ENCODE measurements at regions not wholly inside any gene's neighbourhood (a gene's known extent, or its start where the extent isn't known, plus 50 kb on each side); places are given as distances from the start of the nearest gene placed in this dataset.

GRCh38 chr14:54278087-54278486 is 118.7 kb upstream of the CDKN3 start:
- Histone ChIP-seq H3K36me3 (ENCODE audit: insufficient read depth, low read length) (no peaks in the 10 kb centered on the region), H3K27me3 (ENCODE audit: insufficient read depth, low read length) (no peaks in the 10 kb centered on the region), H3K9me3 (ENCODE audit: control insufficient read depth in 1 of 2, low read length in 2 of 2) (no peaks in the 10 kb centered on the region), H3K4me3 (ENCODE audit: low read length in 2 of 2) (no peak overlapping the region), H3K27ac (ENCODE audit: low read depth, low read length) (no peak overlapping the region), H3K4me1 (ENCODE audit: insufficient read depth, low read length) (no peaks in the 10 kb centered on the region)
- intact Hi-C loops (cut with micrococcal nuclease), result no loop called here
- ChIA-PET CTCF (ENCODE audit: partially characterized antibody) (no interaction called here), POLR2A (ENCODE audit: partially characterized antibody) (no interaction called here)
- Mint-ChIP-seq H3K4me1 (peaks cover 0 to 2% (median 0%) of the 10 kb centered on the region in 4 donors), H3K36me3 (no peaks in the 10 kb centered on the region), H3K9me3 (peaks cover 0 to 2% (median 0%) of the 10 kb centered on the region in 8 donors), H3K4me3 (no peak overlapping the region), H3K27me3 (peaks cover 3 to 10% of the 10 kb centered on the region in 2 donors), H3K27ac (no peak overlapping the region)
- DNase-seq, result no peak

- intact Hi-C loops (cut with micrococcal nuclease), result no loop called here
- H3K4me1 ChIP-seq (ENCODE audit: insufficient read depth, low read length), result no peaks in the 10 kb centered on the region
- Mint-ChIP-seq H3K36me3 (no peaks in the 10 kb centered on the region), H3K4me3 (no peak overlapping the region), H3K4me1 (peaks cover 0 to 2% (median 0%) of the 10 kb centered on the region in 4 donors), H3K27ac (no peak overlapping the region), H3K9me3 (peaks cover 0 to 1% (median 0%) of the 10 kb centered on the region in 8 donors), H3K27me3 (peaks cover 7 to 14% of the 10 kb centered on the region in 2 donors)
- DNase-seq, result no peak
- ChIA-PET POLR2A (ENCODE audit: partially characterized antibody) (no interaction called here), CTCF (ENCODE audit: partially characterized antibody) (no interaction called here)
- H3K27me3 ChIP-seq (ENCODE audit: insufficient read depth, low read length), result no peaks in the 10 kb centered on the region
- H3K9me3 ChIP-seq (ENCODE audit: control insufficient read depth in 1 of 2, low read length in 2 of 2), result no peaks in the 10 kb centered on the region
- no peak overlapping the region for H3K4me3 ChIP-seq (ENCODE audit: low read length in 2 of 2)
- no peaks in the 10 kb centered on the region for H3K36me3 ChIP-seq (ENCODE audit: insufficient read depth, low read length)
- no peak overlapping the region for H3K27ac ChIP-seq (ENCODE audit: low read depth, low read length)
These were observed 118.0 kb upstream of the CDKN3 start for GRCh38 chr14:54278665-54279295.

- H3K36me3 Mint-ChIP-seq, result no peaks in the 10 kb centered on the region
- H3K27ac Mint-ChIP-seq, result no peak overlapping the region
- Histone ChIP-seq H3K36me3 (ENCODE audit: insufficient read depth, low read length) (no peaks in the 10 kb centered on the region), H3K4me1 (ENCODE audit: insufficient read depth, low read length) (no peaks in the 10 kb centered on the region), H3K4me3 (ENCODE audit: low read length in 2 of 2) (no peak overlapping the region), H3K9me3 (ENCODE audit: control insufficient read depth in 1 of 2, low read length in 2 of 2) (no peaks in the 10 kb centered on the region), H3K27me3 (ENCODE audit: insufficient read depth, low read length) (no peaks in the 10 kb centered on the region), H3K27ac (ENCODE audit: low read depth, low read length) (no peak overlapping the region)
- ChIA-PET POLR2A (ENCODE audit: partially characterized antibody) (no interaction called here), CTCF (ENCODE audit: partially characterized antibody) (no interaction called here)
- no peaks in the 10 kb centered on the region for H3K4me1 Mint-ChIP-seq
- peaks cover 0 to 1% (median 0%) of the 10 kb centered on the region in 8 donors for H3K9me3 Mint-ChIP-seq
- no peak overlapping the region for H3K4me3 Mint-ChIP-seq
- intact Hi-C loops (cut with micrococcal nuclease), result no loop called here
- peaks cover 13 to 21% of the 10 kb centered on the region in 2 donors for H3K27me3 Mint-ChIP-seq
- DNase-seq, result no peak
These were observed 114.0 kb upstream of the CDKN3 start for GRCh38 chr14:54282849-54283248.

GRCh38 chr14:54285030-54285429 is 111.8 kb upstream of the CDKN3 start:
- H3K4me3 Mint-ChIP-seq, result no peak overlapping the region
- peaks cover 13 to 14% of the 10 kb centered on the region in 2 donors for H3K27me3 Mint-ChIP-seq
- H3K4me3 ChIP-seq (ENCODE audit: low read length in 2 of 2), result no peak overlapping the region
- H3K9me3 ChIP-seq (ENCODE audit: control insufficient read depth in 1 of 2, low read length in 2 of 2), result no peaks in the 10 kb centered on the region
- no peak overlapping the region for H3K27ac ChIP-seq (ENCODE audit: low read depth, low read length)
- POLR2A ChIA-PET (ENCODE audit: partially characterized antibody), result no interaction called here
- peaks cover 0 to 1% (median 0%) of the 10 kb centered on the region in 8 donors for H3K9me3 Mint-ChIP-seq
- intact Hi-C loops (cut with micrococcal nuclease), result no loop called here
- H3K36me3 ChIP-seq (ENCODE audit: insufficient read depth, low read length), result no peaks in the 10 kb centered on the region
- DNase-seq, result no peak
- no peak overlapping the region for H3K27ac Mint-ChIP-seq
- CTCF ChIA-PET (ENCODE audit: partially characterized antibody), result no interaction called here
- no peaks in the 10 kb centered on the region for H3K4me1 ChIP-seq (ENCODE audit: insufficient read depth, low read length)
- H3K27me3 ChIP-seq (ENCODE audit: insufficient read depth, low read length), result no peaks in the 10 kb centered on the region
- H3K36me3 Mint-ChIP-seq, result no peaks in the 10 kb centered on the region
- H3K4me1 Mint-ChIP-seq, result no peaks in the 10 kb centered on the region

GRCh38 chr14:54291491-54292191 is 105.2 kb upstream of the CDKN3 start:
- Histone ChIP-seq H3K36me3 (ENCODE audit: insufficient read depth, low read length) (no peaks in the 10 kb centered on the region), H3K4me1 (ENCODE audit: insufficient read depth, low read length) (no peaks in the 10 kb centered on the region), H3K27ac (ENCODE audit: low read depth, low read length) (no peak overlapping the region), H3K27me3 (ENCODE audit: insufficient read depth, low read length) (no peaks in the 10 kb centered on the region), H3K9me3 (ENCODE audit: control insufficient read depth in 1 of 2, low read length in 2 of 2) (no peaks in the 10 kb centered on the region), H3K4me3 (ENCODE audit: low read length in 2 of 2) (no peak overlapping the region)
- peaks cover 0 to 12% (median 1%) of the 10 kb centered on the region in 8 donors for H3K9me3 Mint-ChIP-seq
- no peak overlapping the region for H3K27ac Mint-ChIP-seq
- ChIA-PET POLR2A (ENCODE audit: partially characterized antibody) (no interaction called here), CTCF (ENCODE audit: partially characterized antibody) (no interaction called here)
- no peaks in the 10 kb centered on the region for H3K36me3 Mint-ChIP-seq
- no peaks in the 10 kb centered on the region for H3K4me1 Mint-ChIP-seq
- no peak overlapping the region for H3K4me3 Mint-ChIP-seq
- intact Hi-C loops (cut with micrococcal nuclease), result no loop called here
- no peak for DNase-seq
- H3K27me3 Mint-ChIP-seq, result peaks cover 9 to 14% of the 10 kb centered on the region in 2 donors

- intact Hi-C loops (cut with micrococcal nuclease), result no loop called here
- H3K4me1 Mint-ChIP-seq, result no peaks in the 10 kb centered on the region
- no peak overlapping the region for H3K4me3 ChIP-seq (ENCODE audit: low read length in 2 of 2)
- H3K27me3 ChIP-seq (ENCODE audit: insufficient read depth, low read length), result no peaks in the 10 kb centered on the region
- peaks cover 13 to 17% of the 10 kb centered on the region in 2 donors for H3K27me3 Mint-ChIP-seq
- DNase-seq, result no peak
- no peak overlapping the region for H3K27ac ChIP-seq (ENCODE audit: low read depth, low read length)
- H3K36me3 Mint-ChIP-seq, result no peaks in the 10 kb centered on the region
- no peak overlapping the region for H3K4me3 Mint-ChIP-seq
- CTCF ChIA-PET (ENCODE audit: partially characterized antibody), result no interaction called here
- no peaks in the 10 kb centered on the region for H3K4me1 ChIP-seq (ENCODE audit: insufficient read depth, low read length)
- no peak overlapping the region for H3K27ac Mint-ChIP-seq
- no peaks in the 10 kb centered on the region for H3K9me3 ChIP-seq (ENCODE audit: control insufficient read depth in 1 of 2, low read length in 2 of 2)
- H3K9me3 Mint-ChIP-seq, result peaks cover 0 to 12% (median 1%) of the 10 kb centered on the region in 8 donors
- H3K36me3 ChIP-seq (ENCODE audit: insufficient read depth, low read length), result no peaks in the 10 kb centered on the region
- POLR2A ChIA-PET (ENCODE audit: partially characterized antibody), result no interaction called here
These were observed 102.0 kb upstream of the CDKN3 start for GRCh38 chr14:54294802-54295201.

GRCh38 chr14:54299410-54300363 is 97.1 kb upstream of the CDKN3 start:
- Mint-ChIP-seq H3K9me3 (peaks cover 0 to 7% (median 1%) of the 10 kb centered on the region in 8 donors), H3K36me3 (no peaks in the 10 kb centered on the region), H3K4me1 (no peaks in the 10 kb centered on the region), H3K4me3 (no peak overlapping the region), H3K27ac (no peak overlapping the region), H3K27me3 (peaks cover 8 to 24% of the 10 kb centered on the region in 2 donors)
- CTCF ChIA-PET (ENCODE audit: partially characterized antibody), result no interaction called here
- no peaks in the 10 kb centered on the region for H3K9me3 ChIP-seq (ENCODE audit: control insufficient read depth in 1 of 2, low read length in 2 of 2)
- H3K36me3 ChIP-seq (ENCODE audit: insufficient read depth, low read length), result no peaks in the 10 kb centered on the region
- no peak for DNase-seq
- no peak overlapping the region for H3K4me3 ChIP-seq (ENCODE audit: low read length in 2 of 2)
- intact Hi-C loops (cut with micrococcal nuclease), result no loop called here
- no peaks in the 10 kb centered on the region for H3K4me1 ChIP-seq (ENCODE audit: insufficient read depth, low read length)
- POLR2A ChIA-PET (ENCODE audit: partially characterized antibody), result no interaction called here
- H3K27me3 ChIP-seq (ENCODE audit: insufficient read depth, low read length), result no peaks in the 10 kb centered on the region
- no peak overlapping the region for H3K27ac ChIP-seq (ENCODE audit: low read depth, low read length)
